ENCODE measurements at regions not wholly inside any gene's neighbourhood (a gene's known extent, or its start where the extent isn't known, plus 50 kb on each side); places are given as distances from the start of the nearest gene placed in this dataset.

GRCh38 chr3:67809370-67809935 lies 155.0 kb upstream of the SUCLG2 start:
- DNase-seq (ENCODE audit: low read depth in 1 of 2, low spot score in 1 of 2): no peak

DNA sequence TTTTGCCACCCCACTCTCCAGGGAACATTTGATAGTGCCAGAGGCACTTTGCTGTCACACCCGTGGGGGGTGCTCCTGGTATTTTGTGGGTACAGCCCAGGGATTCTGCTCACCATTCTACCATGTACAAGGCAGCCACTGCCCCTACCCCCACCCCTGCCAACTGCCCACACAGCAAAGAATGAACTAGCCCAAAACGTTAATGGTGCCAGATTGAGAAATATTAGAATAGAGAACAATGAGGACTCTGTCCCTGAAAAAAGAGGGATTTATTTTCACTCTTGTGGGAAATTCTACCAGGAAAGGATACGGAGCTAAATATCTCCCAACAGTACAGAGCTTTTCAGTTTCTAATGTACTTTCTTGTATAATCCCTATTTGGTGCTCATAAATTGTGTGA lies 154.5 kb upstream of the SUCLG2 start:
- no peak for DNase-seq (ENCODE audit: low read depth in 1 of 2, low spot score in 1 of 2)

DNA sequence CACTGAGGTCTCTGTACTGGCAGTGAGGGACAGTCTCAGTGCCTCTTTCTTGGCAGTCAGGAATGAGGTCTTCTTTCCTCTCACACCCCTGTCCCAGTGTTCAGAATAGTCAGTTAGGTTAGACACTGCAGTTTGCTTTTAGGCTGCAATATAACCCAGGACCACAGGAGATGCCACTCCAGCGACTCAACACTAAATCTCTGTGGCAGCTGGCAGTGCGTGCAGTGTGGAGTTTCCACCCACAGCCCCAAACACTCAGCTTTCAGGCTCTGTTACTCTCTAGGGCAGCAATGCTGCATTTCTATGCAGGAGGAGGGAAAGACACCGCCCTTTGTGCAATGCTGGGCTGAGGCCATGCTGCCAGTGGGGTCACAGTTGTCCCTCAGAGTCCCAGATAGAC lies 150.2 kb upstream of the SUCLG2 start:
- no peak for DNase-seq (ENCODE audit: low read depth in 1 of 2, low spot score in 1 of 2)

GRCh38 chr3:67804089-67804488 lies 149.7 kb upstream of the SUCLG2 start:
- DNase-seq (ENCODE audit: low read depth in 1 of 2, low spot score in 1 of 2): no peak

DNA sequence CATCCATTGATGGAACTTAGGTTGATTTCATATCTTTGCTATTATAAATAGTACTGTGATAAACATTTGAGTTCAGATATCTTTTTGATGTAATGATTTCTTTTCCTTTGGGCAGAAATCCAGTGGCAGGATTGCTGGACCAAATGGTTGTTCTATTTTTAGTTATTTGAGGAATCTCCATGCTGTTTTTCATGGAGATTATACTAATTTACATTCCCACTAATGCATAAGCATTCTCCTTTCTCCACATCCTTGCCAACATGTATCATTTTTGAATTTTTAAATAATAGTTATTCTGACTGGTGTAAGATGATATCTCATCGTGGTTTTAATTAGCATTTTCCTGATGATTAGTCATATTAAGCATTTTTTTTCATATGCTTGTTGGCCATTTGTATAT lies 144.0 kb upstream of the SUCLG2 start:
- no peak for DNase-seq (ENCODE audit: low read depth in 1 of 2, low spot score in 1 of 2)

- DNase-seq (ENCODE audit: low read depth in 1 of 2, low spot score in 1 of 2): no peak
Observed at GRCh38 chr3:67791620-67792019, 137.2 kb upstream of the SUCLG2 start.

DNA sequence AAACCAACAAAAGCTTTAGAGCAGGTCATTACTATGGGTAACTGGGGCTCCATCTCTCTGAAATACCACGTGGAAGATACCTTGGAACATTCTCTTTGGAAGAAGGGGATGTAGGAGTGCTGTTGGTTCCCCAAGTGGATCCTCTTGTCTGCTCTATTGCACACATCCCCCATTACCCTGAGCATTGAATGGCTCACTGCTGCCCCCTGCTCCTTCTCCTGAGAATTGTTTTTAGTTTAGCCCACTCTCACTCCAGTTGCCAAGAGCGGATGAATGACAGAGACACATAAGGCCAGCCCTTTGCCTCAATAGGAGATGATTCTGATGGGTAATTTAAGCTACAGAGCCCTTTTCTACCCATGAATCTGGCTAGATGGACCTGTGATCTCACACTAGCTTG lies 135.6 kb upstream of the SUCLG2 start:
- peak; percentile 20 to 28 for DNase-seq (ENCODE audit: low read depth in 1 of 2, low spot score in 1 of 2)

DNA sequence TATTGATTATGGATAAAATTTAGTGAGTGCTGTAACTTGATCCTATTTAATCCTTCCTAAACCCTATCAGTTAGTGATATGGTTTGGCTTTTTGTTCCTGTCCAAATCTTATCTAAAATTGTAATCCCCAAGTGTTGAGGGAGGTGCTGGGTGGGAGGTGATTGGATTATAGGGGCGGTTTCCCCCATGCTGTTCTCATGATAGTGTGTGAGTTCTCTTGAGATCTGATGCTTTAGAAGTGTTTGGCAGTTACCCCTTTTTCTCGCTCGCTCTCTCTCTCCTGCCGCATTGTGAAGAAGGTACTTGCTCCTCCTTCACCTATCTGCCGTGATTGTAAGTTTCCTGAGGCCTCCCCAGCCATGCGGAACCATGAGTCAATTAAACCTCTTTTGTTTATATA lies 134.0 kb upstream of the SUCLG2 start:
- DNase-seq (ENCODE audit: low read depth in 1 of 2, low spot score in 1 of 2): no peak

GRCh38 chr3:67783281-67784250 lies 129.2 kb upstream of the SUCLG2 start:
- no peak for DNase-seq (ENCODE audit: low read depth in 1 of 2, low spot score in 1 of 2)

DNA sequence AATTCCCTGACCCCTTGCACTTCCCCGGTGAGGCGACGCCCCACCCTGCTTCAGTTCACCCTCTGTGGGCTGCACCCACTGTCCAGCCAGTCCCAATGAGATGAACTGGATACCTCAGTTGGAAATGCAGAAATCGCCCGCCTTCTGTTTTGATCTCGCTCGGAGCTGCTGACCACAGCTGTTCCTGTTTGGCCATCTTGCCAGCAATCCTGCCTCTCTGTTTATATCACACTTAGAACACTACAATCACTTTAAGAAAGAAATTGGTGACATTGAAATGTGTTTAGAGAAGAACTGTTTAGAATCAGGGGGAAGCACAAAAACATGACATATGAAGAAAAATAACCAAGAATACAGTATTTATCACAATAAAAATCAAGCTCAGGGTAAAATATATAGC lies 127.5 kb upstream of the SUCLG2 start:
- DNase-seq (ENCODE audit: low read depth in 1 of 2, low spot score in 1 of 2): no peak

- DNase-seq (ENCODE audit: low read depth in 1 of 2, low spot score in 1 of 2): no peak
Observed at GRCh38 chr3:67781218-67781617, 126.8 kb upstream of the SUCLG2 start.

DNA sequence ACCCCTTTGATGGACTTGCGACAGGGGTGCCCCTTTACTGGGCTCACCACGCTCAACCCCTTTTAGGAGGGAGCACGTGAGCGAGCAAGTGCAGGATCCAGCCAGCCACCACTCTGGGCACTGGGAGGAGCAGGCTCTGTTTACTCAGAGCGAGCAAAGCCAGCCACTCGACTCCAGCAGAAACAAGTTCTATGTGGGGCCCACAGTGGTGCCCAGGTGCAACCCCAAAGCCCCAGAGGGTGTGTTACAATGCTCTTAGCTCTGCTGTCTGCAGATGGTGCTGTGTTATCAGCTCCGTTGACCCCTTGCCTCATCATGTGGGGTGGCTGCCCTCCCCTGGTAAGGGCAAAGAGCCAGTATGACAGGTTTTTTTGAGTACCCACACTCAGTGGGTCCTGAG lies 120.3 kb upstream of the SUCLG2 start:
- no peak for DNase-seq (ENCODE audit: low read depth in 1 of 2, low spot score in 1 of 2)

DNA sequence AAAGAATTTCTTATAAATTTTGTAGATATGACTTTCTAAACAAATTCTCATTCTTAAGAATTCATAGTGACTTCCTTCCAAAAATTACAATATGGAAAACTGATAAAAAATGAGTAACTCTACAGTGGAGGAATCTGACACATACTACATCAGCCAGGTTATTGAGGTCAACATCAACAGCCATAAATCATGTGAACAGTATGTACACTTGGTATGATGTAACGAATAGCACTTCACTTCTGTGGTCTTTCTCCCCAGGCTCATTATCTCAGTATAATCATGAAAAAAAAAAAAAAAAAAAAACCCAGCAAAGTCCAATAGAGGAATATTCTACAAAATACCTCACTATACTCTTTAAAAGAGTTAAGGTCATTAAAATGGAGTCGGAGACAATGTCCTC lies 111.2 kb upstream of the SUCLG2 start:
- no peak for DNase-seq (ENCODE audit: low read depth in 1 of 2, low spot score in 1 of 2)

GRCh38 chr3:67745296-67745695 lies 90.9 kb upstream of the SUCLG2 start:
- no peak for DNase-seq (ENCODE audit: low read depth in 1 of 2, low spot score in 1 of 2)

- no peak for DNase-seq (ENCODE audit: low read depth in 1 of 2, low spot score in 1 of 2)
Observed at GRCh38 chr3:67744699-67745098, 90.3 kb upstream of the SUCLG2 start.

GRCh38 chr3:67739851-67740250 lies 85.4 kb upstream of the SUCLG2 start:
- DNase-seq (ENCODE audit: low read depth in 1 of 2, low spot score in 1 of 2): no peak

DNA sequence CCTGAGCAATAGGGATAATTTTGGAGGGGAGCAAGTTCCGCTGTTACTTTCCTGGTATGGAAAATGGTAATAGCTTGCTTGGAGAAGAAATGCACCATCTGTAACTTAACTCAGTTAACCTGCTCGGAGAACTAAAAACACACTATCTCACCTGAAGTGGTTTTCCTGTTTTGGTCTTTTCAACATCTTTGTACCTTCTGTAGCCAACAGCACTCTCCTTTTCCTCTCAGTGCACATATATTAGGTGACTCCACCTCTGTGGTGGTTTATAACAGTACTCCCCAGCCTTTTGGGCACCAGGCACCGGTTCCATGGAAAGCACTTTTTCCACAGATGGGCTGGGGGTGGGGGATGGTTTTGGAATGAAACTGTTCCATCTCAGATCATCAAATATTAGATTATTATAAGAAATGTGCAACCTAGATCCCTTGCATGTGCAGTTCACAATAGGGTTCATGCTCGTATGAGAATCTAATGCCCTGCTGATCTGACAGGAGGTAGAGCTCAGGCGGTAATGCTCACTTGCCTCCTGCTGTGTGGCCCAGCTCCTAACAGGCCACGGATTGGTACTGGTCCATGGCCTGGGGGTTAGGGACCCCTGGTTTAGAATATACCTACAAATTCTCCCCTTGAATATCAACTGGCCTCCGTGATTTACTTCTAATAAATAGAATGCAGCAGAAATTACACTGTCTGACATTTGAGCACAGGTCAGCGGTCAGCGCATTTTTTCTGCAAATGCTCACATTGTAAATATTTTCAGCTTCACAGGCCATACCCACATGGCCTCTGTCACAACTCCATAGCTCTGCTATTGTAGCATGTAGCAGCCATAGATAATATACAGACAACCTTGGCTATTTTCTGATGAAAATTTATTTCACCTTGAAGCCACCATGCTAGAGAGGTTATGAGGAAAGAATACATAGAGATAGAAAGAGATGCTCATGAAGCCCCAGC lies 83.8 kb upstream of the SUCLG2 start:
- no peak for DNase-seq (ENCODE audit: low read depth in 1 of 2, low spot score in 1 of 2)

GRCh38 chr3:67737140-67737539 lies 82.7 kb upstream of the SUCLG2 start:
- DNase-seq (ENCODE audit: low read depth in 1 of 2, low spot score in 1 of 2): no peak

- no peak for DNase-seq (ENCODE audit: low read depth in 1 of 2, low spot score in 1 of 2)
Observed at GRCh38 chr3:67733269-67733950, 79.0 kb upstream of the SUCLG2 start.

DNA sequence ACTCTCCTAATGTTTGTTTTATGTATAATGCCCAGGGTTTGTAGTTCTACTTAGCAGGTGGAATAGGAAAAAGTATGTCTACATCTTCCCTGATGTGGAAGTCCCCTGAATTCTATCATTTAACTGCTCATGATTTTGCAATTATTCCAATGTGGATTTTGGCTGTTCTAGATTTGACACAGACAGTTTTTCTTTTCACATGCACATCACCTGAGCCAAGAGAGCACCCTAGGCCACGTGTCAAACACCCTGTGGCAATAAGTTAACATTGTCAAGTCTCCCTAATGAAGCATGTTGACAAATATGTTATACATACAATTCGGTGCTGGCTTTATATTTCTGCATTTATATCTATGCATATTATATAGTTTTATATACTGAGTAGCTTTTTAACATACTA lies 70.0 kb upstream of the SUCLG2 start:
- DNase-seq (ENCODE audit: low read depth in 1 of 2, low spot score in 1 of 2): no peak

GRCh38 chr3:67723863-67724262 lies 69.5 kb upstream of the SUCLG2 start:
- no peak for DNase-seq (ENCODE audit: low read depth in 1 of 2, low spot score in 1 of 2)

All from stimulated activated CD4-positive, alpha-beta T cell treated with anti-CD3 and anti-CD28 coated beads, Interleukin-15, amount 100 ng/mL, for 1 hour (primary cell).